ENCODE measurements at regions not wholly inside any gene's neighbourhood (a gene's known extent, or its start where the extent isn't known, plus 50 kb on each side); places are given as distances from the start of the nearest gene placed in this dataset.

DNA sequence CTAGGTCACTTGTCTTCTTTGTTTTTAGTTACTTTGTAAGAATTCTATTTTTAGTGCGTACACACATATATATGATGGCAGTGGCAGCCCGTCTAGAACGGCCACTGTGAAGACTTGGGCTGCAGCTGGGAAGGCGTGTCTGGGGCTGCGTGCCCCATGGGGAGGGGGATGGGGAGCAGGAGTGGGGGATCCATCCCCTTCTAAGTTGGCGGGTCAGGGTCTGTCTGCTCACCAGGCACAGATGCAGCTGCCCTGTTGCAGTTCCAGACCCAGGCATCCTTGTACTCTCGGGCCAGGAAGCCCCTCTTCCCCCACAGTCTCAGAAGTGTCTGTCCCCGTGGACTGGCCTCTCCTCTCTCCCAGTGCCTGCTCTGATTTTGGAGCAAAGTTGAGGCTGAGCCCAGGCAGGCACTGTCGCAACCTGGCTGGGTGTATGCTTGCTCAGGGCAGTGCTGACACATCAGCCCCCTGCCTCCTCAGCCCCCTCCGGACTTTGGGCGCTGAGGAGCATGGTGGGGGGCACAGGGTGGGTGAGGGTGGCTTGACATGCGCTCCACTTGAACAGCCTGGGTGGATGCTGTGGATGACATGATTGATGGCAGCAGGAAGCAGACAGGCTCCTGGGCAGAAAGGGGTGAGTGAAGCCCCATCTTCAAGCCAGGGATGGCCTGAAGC, 271.2 kb upstream of the NAV3 start:
- Histone ChIP-seq H3K4ac (ENCODE audit: low read depth, low read length) (no peak overlapping the region), H3K79me1 (ENCODE audit: low read depth in 1 of 2, low read length in 2 of 2) (no peaks in the 10 kb centered on the region), H4K8ac (ENCODE audit: low read depth in 2 of 2, low read length in 2 of 2) (no peak overlapping the region), H3K14ac (replicated peaks; ENCODE audit: low read depth, low read length) (no peak overlapping the region), H3K4me2 (ENCODE audit: low read depth, low read length) (no peak overlapping the region), H4K5ac (ENCODE audit: low read depth, low read length) (no peak overlapping the region), H3K4me1 (ENCODE audit: control insufficient read depth, insufficient read depth, low read length) (no peaks in the 10 kb centered on the region), H4K91ac (ENCODE audit: insufficient read depth, low read depth, low read length) (no peak overlapping the region), H2AK9ac (replicated peaks; ENCODE audit: low read depth, low read length, poor library complexity) (no peak overlapping the region), H3K23ac (ENCODE audit: low read depth, low read length) (no peak overlapping the region), H3K27me3 (ENCODE audit: control insufficient read depth, insufficient read depth, low read length) (0 out of 2 replicates have a peak, but pooled peaks cover 2% of the 10 kb centered on the region), H2BK5ac (ENCODE audit: low read depth, low read length, poor library complexity, severe bottlenecking) (no peak overlapping the region), H3K18ac (ENCODE audit: low read depth, low read length) (no peak overlapping the region), H2BK120ac (ENCODE audit: low read depth, low read length) (no peak overlapping the region), H2BK20ac (ENCODE audit: low read depth, low read length) (no peak overlapping the region), H2AFZ (replicated peaks; ENCODE audit: low read length, poor library complexity) (no peak overlapping the region), H4K20me1 (ENCODE audit: insufficient read depth, low read length) (no peaks in the 10 kb centered on the region), H2AK5ac (ENCODE audit: low read depth, low read length) (no peak overlapping the region), H3K56ac (ENCODE audit: extremely low read depth, insufficient read depth, low read length) (no peak overlapping the region), H3K9me3 (ENCODE audit: control insufficient read depth, insufficient read depth, low read length) (no peaks in the 10 kb centered on the region), H3K9me1 (ENCODE audit: insufficient read depth, low read length) (no peaks in the 10 kb centered on the region), H3K27ac (ENCODE audit: insufficient read depth, low read length) (no peak overlapping the region), H3K36me3 (ENCODE audit: control insufficient read depth, insufficient read depth, low read length) (no peaks in the 10 kb centered on the region), H3K9ac (ENCODE audit: low read depth, low read length) (no peak overlapping the region), H3K4me3 (ENCODE audit: insufficient read depth, low read depth, low read length) (no peak overlapping the region), H2BK15ac (ENCODE audit: low read depth, low read length) (no peak overlapping the region)
- no peak for TF ChIP-seq RCOR1 (IDR thresholded peaks at IDR 0.05; ENCODE audit: insufficient replicate concordance, low read length)
- no peak for TF ChIP-seq CHD1 (IDR thresholded peaks at IDR 0.05; ENCODE audit: low read depth, low read length)
- TF ChIP-seq BHLHE40 (IDR thresholded peaks at IDR 0.05; ENCODE audit: low read depth, low read length) = no peak
- no peak for TF ChIP-seq MAFK (IDR thresholded peaks at IDR 0.05; ENCODE audit: low read depth, low read length)
- no peak for TF ChIP-seq POLR2A (IDR thresholded peaks at IDR 0.05; ENCODE audit: low read depth, low read length)
- POLR2A ChIA-PET (ENCODE audit: unreplicated experiment) = no interaction called here
- intact Hi-C loops (cut with micrococcal nuclease) (no loop called here), dilution Hi-C loops (cut with HindIII; ENCODE audit: low sequenced_read_pairs, unreplicated experiment) (no loop called here), in situ Hi-C loops (cut with MboI; ENCODE audit: low sequenced_read_pairs) (no loop called here)
- DNase-seq (no peak), ATAC-seq (ENCODE audit: low read depth) (no peak)
- CTCF ChIA-PET = no interaction called here
- BruUV-seq (replicated peaks) = no TSS peak
- WGBS, 2 experiments (ENCODE audit: extremely low coverage in 2 of 2, insufficient read length in 1 of 2) = no CpG with 5 or more reads among the region's 12 CpGs

Measured in IMR-90 (cell line).